Smooth muscle cell (in vitro differentiated cells): ENCODE measurements at regions not wholly inside any gene's neighbourhood (a gene's known extent, or its start where the extent isn't known, plus 50 kb on each side); places are given as distances from the start of the nearest gene placed in this dataset.

Experiments used
- DNase-seq: peaks from one replicate; lab custom pipeline; 2025; ENCODE audit not compliant: unreplicated experiment; lab: John Stamatoyannopoulos, UW
- H2AFZ ChIP-seq: fragments of 200-600 bp; sonication (generic); 2 replicates; pipeline ENCODE4 v1.6.0; 2016; ENCODE audit warnings: antibody characterized with exemption, low read depth, mild to moderate bottlenecking
- H3F3A ChIP-seq: fragments of 200-600 bp; sonication (generic); 2 replicates; pipeline ENCODE4 v1.6.0; 2017; ENCODE audit warnings: antibody characterized with exemption, low read depth
- H3K27ac ChIP-seq: fragments of 200-600 bp; sonication (generic); 2 replicates; pipeline ENCODE4 v1.5.1; 2016; ENCODE audit warnings: low read depth, mild to moderate bottlenecking
- H3K27me3 ChIP-seq: fragments of 200-600 bp; sonication (generic); 2 replicates; pipeline ENCODE4 v1.6.1; 2016; ENCODE audit warnings: low read depth, mild to moderate bottlenecking
- H3K36me3 ChIP-seq: fragments of 200-600 bp; sonication (generic); 2 replicates; pipeline ENCODE4 v1.5.1; 2016; ENCODE audit warnings: low read depth
- H3K4me1 ChIP-seq: fragments of 200-600 bp; sonication (generic); 2 replicates; pipeline ENCODE4 v1.5.1; 2016; ENCODE audit warnings: low read depth
- H3K4me2 ChIP-seq: fragments of 200-600 bp; sonication (generic); 2 replicates; pipeline ENCODE4 v1.6.0; 2016; ENCODE audit warnings: mild to moderate bottlenecking
- H3K4me3 ChIP-seq: fragments of 200-600 bp; sonication (generic); 2 replicates; pipeline ENCODE4 v1.5.1; 2016; ENCODE audit warnings: mild to moderate bottlenecking
- H3K79me2 ChIP-seq: fragments of 200-600 bp; sonication (generic); 2 replicates; pipeline ENCODE4 v1.6.0; 2016; ENCODE audit warnings: low read depth, mild to moderate bottlenecking
- H3K9ac ChIP-seq: fragments of 200-600 bp; sonication (generic); 2 replicates; pipeline ENCODE4 v1.6.0; 2016; ENCODE audit warnings: low read depth
- H3K9me3 ChIP-seq: fragments of 200-600 bp; sonication (generic); replicated peaks from 2 replicates; pipeline ENCODE4 v1.5.1; 2016; ENCODE audit warnings: low read depth
- H4K20me1 ChIP-seq: fragments of 200-600 bp; sonication (generic); 2 replicates; pipeline ENCODE4 v1.6.0; 2016; ENCODE audit warnings: low read depth
- CTCF ChIP-seq: fragments of 200-600 bp; sonication (generic); IDR thresholded peaks from 2 replicates; pipeline ENCODE4 v1.5.1; 2017; ENCODE audit warnings: borderline replicate concordance, mild to moderate bottlenecking, antibody characterized with exemption; ENCODE audit not compliant: insufficient read depth, poor library complexity, severe bottlenecking
- WGBS: methylation state at CpG from one replicate; pipeline ENCODE4 v1.1.7; 2016; ENCODE audit warnings: low lambda C conversion rate; 5-methylcytosine and 5-hydroxymethylcytosine counted together

GRCh38 chr2:5501807-5502206, 190.4 kb upstream of the SOX11 start:
- Histone ChIP-seq H3K4me3 (no peak overlapping the region), H4K20me1 (no peaks in the 10 kb centered on the region), H3K9ac (no peak overlapping the region), H3K4me2 (no peak overlapping the region), H3K79me2 (no peaks in the 10 kb centered on the region), H3F3A (no peaks in the 10 kb centered on the region), H3K27ac (no peak overlapping the region), H2AFZ (no peak overlapping the region), H3K4me1 (peaks cover 6% of the 10 kb centered on the region), H3K27me3 (no peaks in the 10 kb centered on the region), H3K9me3 (no peaks in the 10 kb centered on the region), H3K36me3 (no peaks in the 10 kb centered on the region)
- DNase-seq = no peak
- no peak for TF ChIP-seq CTCF
- WGBS = 86% methylated on average over 1 of the region's 1 CpG

GRCh38 chr2:5502385-5502784, 189.8 kb upstream of the SOX11 start:
- TF ChIP-seq CTCF = no peak
- no peaks in the 10 kb centered on the region for H3K27me3 ChIP-seq
- no peak overlapping the region for H3K4me2 ChIP-seq
- H3K4me3 ChIP-seq = no peak overlapping the region
- H3K36me3 ChIP-seq = no peaks in the 10 kb centered on the region
- H3K27ac ChIP-seq = no peak overlapping the region
- H3K9me3 ChIP-seq = no peaks in the 10 kb centered on the region
- H4K20me1 ChIP-seq = no peaks in the 10 kb centered on the region
- 82% methylated on average over 3 of the region's 3 CpGs for WGBS
- no peak overlapping the region for H3K9ac ChIP-seq
- H2AFZ ChIP-seq = no peak overlapping the region
- H3K4me1 ChIP-seq = peaks cover 6% of the 10 kb centered on the region
- no peaks in the 10 kb centered on the region for H3K79me2 ChIP-seq
- no peak for DNase-seq
- H3F3A ChIP-seq = no peaks in the 10 kb centered on the region

- WGBS = 96% methylated on average over 3 of the region's 3 CpGs
- Histone ChIP-seq H3K27ac (no peak overlapping the region), H2AFZ (no peak overlapping the region), H3K4me2 (no peak overlapping the region), H3K9me3 (no peaks in the 10 kb centered on the region), H3K4me3 (no peak overlapping the region), H3K79me2 (no peaks in the 10 kb centered on the region), H3K27me3 (no peaks in the 10 kb centered on the region), H3K36me3 (no peaks in the 10 kb centered on the region), H3F3A (no peaks in the 10 kb centered on the region), H3K4me1 (peaks cover 6% of the 10 kb centered on the region), H4K20me1 (no peaks in the 10 kb centered on the region), H3K9ac (no peak overlapping the region)
- no peak for TF ChIP-seq CTCF
- no peak for DNase-seq
These were observed 187.4 kb upstream of the SOX11 start for GRCh38 chr2:5504756-5505155.

- 74% methylated on average over 10 of the region's 10 CpGs for WGBS
These were observed 184.8 kb upstream of the SOX11 start for GRCh38 chr2:5507367-5507766.

More at GRCh38 chr2:5507367-5507766, 184.8 kb upstream of the SOX11 start:
- no peaks in the 10 kb centered on the region for H3K36me3 ChIP-seq
- no peaks in the 10 kb centered on the region for H3K9me3 ChIP-seq
- H3K27me3 ChIP-seq = no peaks in the 10 kb centered on the region
- DNase-seq = no peak
- TF ChIP-seq CTCF = no peak
- H3K27ac ChIP-seq = no peak overlapping the region
- no peak overlapping the region for H3K9ac ChIP-seq
- H3K4me3 ChIP-seq = no peak overlapping the region
- H3F3A ChIP-seq = no peaks in the 10 kb centered on the region
- H4K20me1 ChIP-seq = no peaks in the 10 kb centered on the region
- no peak overlapping the region for H3K4me2 ChIP-seq
- H3K4me1 ChIP-seq = peaks cover 6% of the 10 kb centered on the region
- H2AFZ ChIP-seq = no peak overlapping the region
- no peaks in the 10 kb centered on the region for H3K79me2 ChIP-seq
